ENCODE measurements at regions not wholly inside any gene's neighbourhood (a gene's known extent, or its start where the extent isn't known, plus 50 kb on each side); places are given as distances from the start of the nearest gene placed in this dataset.

- Histone ChIP-seq H3K36me3 (no peaks in the 10 kb centered on the region), H3K27ac (no peak overlapping the region), H3K4me3 (no peak overlapping the region), H3K9me3 (no peaks in the 10 kb centered on the region), H3K4me1 (no peaks in the 10 kb centered on the region), H3K27me3 (no peaks in the 10 kb centered on the region)
- WGBS (ENCODE audit: insufficient coverage, low coverage, low lambda C conversion rate, missing lambda C conversion rate): 45% methylated on average over 3 of the region's 3 CpGs
- TF ChIP-seq POLR2A (IDR thresholded peaks at IDR 0.05): no peak
- no peak for TF ChIP-seq CTCF (IDR thresholded peaks at IDR 0.05)
- DNase-seq (no peak), ATAC-seq (no peak)
- intact Hi-C loops (cut with DNase I): no loop called here
Observed at GRCh38 chr2:129810521-129810920, 168.9 kb upstream of the RAB6C start.

GRCh38 chr2:129812071-129812470, 167.4 kb upstream of the RAB6C start:
- DNase-seq (peak in 1 of 3 donors; percentile 58), ATAC-seq (peak; percentile 54 to 71 (median 65))
- Histone ChIP-seq H3K27ac (no peak overlapping the region), H3K4me3 (no peak overlapping the region), H3K27me3 (no peaks in the 10 kb centered on the region), H3K4me1 (no peaks in the 10 kb centered on the region), H3K36me3 (no peaks in the 10 kb centered on the region), H3K9me3 (no peaks in the 10 kb centered on the region)
- 42% methylated on average over 4 of the region's 4 CpGs for WGBS (ENCODE audit: insufficient coverage, low coverage, low lambda C conversion rate, missing lambda C conversion rate)
- intact Hi-C loops (cut with DNase I): no loop called here
- TF ChIP-seq POLR2A (IDR thresholded peaks at IDR 0.05) (no peak), CTCF (IDR thresholded peaks at IDR 0.05) (no peak)

GRCh38 chr2:129812654-129813053, 166.8 kb upstream of the RAB6C start:
- intact Hi-C loops (cut with DNase I): no loop called here
- Histone ChIP-seq H3K4me1 (no peaks in the 10 kb centered on the region), H3K4me3 (no peak overlapping the region), H3K27ac (no peak overlapping the region), H3K9me3 (no peaks in the 10 kb centered on the region), H3K36me3 (no peaks in the 10 kb centered on the region), H3K27me3 (no peaks in the 10 kb centered on the region)
- ATAC-seq: peak in 1 of 4 donors; percentile 37
- DNase-seq: no peak
- TF ChIP-seq CTCF (IDR thresholded peaks at IDR 0.05) (no peak), POLR2A (IDR thresholded peaks at IDR 0.05) (no peak)
- WGBS (ENCODE audit: insufficient coverage, low coverage, low lambda C conversion rate, missing lambda C conversion rate): 67% methylated on average over 1 of the region's 3 CpGs

- H3K4me3 ChIP-seq: no peak overlapping the region
- 42% methylated on average over 4 of the region's 4 CpGs for WGBS (ENCODE audit: insufficient coverage, low coverage, low lambda C conversion rate, missing lambda C conversion rate)
- intact Hi-C loops (cut with DNase I): no loop called here
- no peaks in the 10 kb centered on the region for H3K9me3 ChIP-seq
- no peaks in the 10 kb centered on the region for H3K27me3 ChIP-seq
- no peaks in the 10 kb centered on the region for H3K4me1 ChIP-seq
- DNase-seq (no peak), ATAC-seq (no peak)
- H3K27ac ChIP-seq: no peak overlapping the region
- H3K36me3 ChIP-seq: no peaks in the 10 kb centered on the region
- no peak for TF ChIP-seq CTCF (IDR thresholded peaks at IDR 0.05)
- no peak for TF ChIP-seq POLR2A (IDR thresholded peaks at IDR 0.05)
Observed at GRCh38 chr2:129813404-129813803, 166.1 kb upstream of the RAB6C start.

Data from right lobe of liver (tissue), 6 donors.